ENCODE measurements at regions not wholly inside any gene's neighbourhood (a gene's known extent, or its start where the extent isn't known, plus 50 kb on each side); places are given as distances from the start of the nearest gene placed in this dataset.
"Not testable (repeated sequence)": the region's sequence is repeated elsewhere in the genome, so short reads cannot be mapped to it uniquely, and the experiment has no call there.

GRCh38 chr13:78045916-78046315, 127.3 kb upstream of the EDNRB start:
- DNase-seq = no peak
- Histone ChIP-seq H3K9me2 (replicated peaks; ENCODE audit: insufficient read depth, low read length) (no peaks in the 10 kb centered on the region), H3K36me3 (replicated peaks; ENCODE audit: insufficient read depth, low read length) (no peaks in the 10 kb centered on the region), H3K9ac (ENCODE audit: low read length) (no peak overlapping the region), H3K79me2 (ENCODE audit: low read length) (no peaks in the 10 kb centered on the region), H3K4me3 (ENCODE audit: low read length) (no peak overlapping the region), H3K9me3 (replicated peaks; ENCODE audit: insufficient read depth, low read length) (no peaks in the 10 kb centered on the region), H4K20me1 (ENCODE audit: insufficient read depth, low read length) (no peaks in the 10 kb centered on the region), H3K4me1 (ENCODE audit: low read length) (peaks cover 31% of the 10 kb centered on the region), H3K27ac (ENCODE audit: low read length) (peak overlapping the region; percentile 46; the same call in 1 of the 2 replicates), H3K27me3 (replicated peaks; ENCODE audit: insufficient read depth, low read length) (no peaks in the 10 kb centered on the region), H3K4me2 (ENCODE audit: low read depth, low read length) (peak overlapping the region; percentile 4; the same call in 1 of the 2 replicates), H3F3A (ENCODE audit: insufficient read depth, low read length) (no peaks in the 10 kb centered on the region), H2AFZ (ENCODE audit: low read length) (0 out of 2 replicates have a peak overlapping the region, but pooled peaks have one; percentile 16)
- TF ChIP-seq EZH2 (optimal IDR thresholded peaks at IDR 0.05; ENCODE audit: low read depth, low read length) (no peak), EZH2phosphoT487 (IDR thresholded peaks at IDR 0.05; ENCODE audit: low read length) (no peak), CTCF (IDR thresholded peaks at IDR 0.05; ENCODE audit: low read length) (no peak)

- H4K20me1 ChIP-seq (ENCODE audit: insufficient read depth, low read length); DNase-seq; H3K9ac ChIP-seq (ENCODE audit: low read length); H3K9me3 ChIP-seq (replicated peaks; ENCODE audit: insufficient read depth, low read length); H3K4me2 ChIP-seq (ENCODE audit: low read depth, low read length); H3K9me2 ChIP-seq (replicated peaks; ENCODE audit: insufficient read depth, low read length); H3F3A ChIP-seq (ENCODE audit: insufficient read depth, low read length); H3K27me3 ChIP-seq (replicated peaks; ENCODE audit: insufficient read depth, low read length); H3K79me2 ChIP-seq (ENCODE audit: low read length); H2AFZ ChIP-seq (ENCODE audit: low read length); H3K4me3 ChIP-seq (ENCODE audit: low read length); H3K36me3 ChIP-seq (replicated peaks; ENCODE audit: insufficient read depth, low read length); H3K27ac ChIP-seq (ENCODE audit: low read length): not testable (repeated sequence)
- peaks cover 23% of the 10 kb centered on the region for H3K4me1 ChIP-seq (ENCODE audit: low read length)
Measured at GRCh38 chr13:78041366-78041765, 122.7 kb upstream of the EDNRB start.

- Histone ChIP-seq H3K36me3 (replicated peaks; ENCODE audit: insufficient read depth, low read length) (no peaks in the 10 kb centered on the region), H3K4me1 (ENCODE audit: low read length) (peaks cover 14% of the 10 kb centered on the region), H3F3A (ENCODE audit: insufficient read depth, low read length) (no peaks in the 10 kb centered on the region), H3K27me3 (replicated peaks; ENCODE audit: insufficient read depth, low read length) (no peaks in the 10 kb centered on the region), H4K20me1 (ENCODE audit: insufficient read depth, low read length) (no peaks in the 10 kb centered on the region), H3K27ac (ENCODE audit: low read length) (no peak overlapping the region), H2AFZ (ENCODE audit: low read length) (no peak overlapping the region), H3K4me3 (ENCODE audit: low read length) (no peak overlapping the region), H3K9me3 (replicated peaks; ENCODE audit: insufficient read depth, low read length) (no peaks in the 10 kb centered on the region), H3K79me2 (ENCODE audit: low read length) (no peaks in the 10 kb centered on the region), H3K4me2 (ENCODE audit: low read depth, low read length) (no peak overlapping the region), H3K9me2 (replicated peaks; ENCODE audit: insufficient read depth, low read length) (no peaks in the 10 kb centered on the region), H3K9ac (ENCODE audit: low read length) (no peak overlapping the region)
- no peak for TF ChIP-seq CTCF (IDR thresholded peaks at IDR 0.05; ENCODE audit: low read length)
- no peak for TF ChIP-seq EZH2 (optimal IDR thresholded peaks at IDR 0.05; ENCODE audit: low read depth, low read length)
- TF ChIP-seq EZH2phosphoT487 (IDR thresholded peaks at IDR 0.05; ENCODE audit: low read length) = no peak
- no peak for DNase-seq
Measured at GRCh38 chr13:78040205-78040830, 121.7 kb upstream of the EDNRB start.

- no peak for DNase-seq
- H3K9me2 ChIP-seq (replicated peaks; ENCODE audit: insufficient read depth, low read length) = no peaks in the 10 kb centered on the region
- H3K27ac ChIP-seq (ENCODE audit: low read length) = no peak overlapping the region
- H3K4me1 ChIP-seq (ENCODE audit: low read length) = peaks cover 11% of the 10 kb centered on the region
- no peak for TF ChIP-seq EZH2 (optimal IDR thresholded peaks at IDR 0.05; ENCODE audit: low read depth, low read length)
- TF ChIP-seq EZH2phosphoT487 (IDR thresholded peaks at IDR 0.05; ENCODE audit: low read length) = no peak
- no peak for TF ChIP-seq CTCF (IDR thresholded peaks at IDR 0.05; ENCODE audit: low read length)
- no peak overlapping the region for H3K4me3 ChIP-seq (ENCODE audit: low read length)
- H3K27me3 ChIP-seq (replicated peaks; ENCODE audit: insufficient read depth, low read length) = no peaks in the 10 kb centered on the region
- H3K4me2 ChIP-seq (ENCODE audit: low read depth, low read length) = no peak overlapping the region
- H2AFZ ChIP-seq (ENCODE audit: low read length) = no peak overlapping the region
- no peak overlapping the region for H3K9ac ChIP-seq (ENCODE audit: low read length)
- no peaks in the 10 kb centered on the region for H3K36me3 ChIP-seq (replicated peaks; ENCODE audit: insufficient read depth, low read length)
- no peaks in the 10 kb centered on the region for H4K20me1 ChIP-seq (ENCODE audit: insufficient read depth, low read length)
- H3F3A ChIP-seq (ENCODE audit: insufficient read depth, low read length) = peaks cover 7% of the 10 kb centered on the region
- H3K79me2 ChIP-seq (ENCODE audit: low read length) = no peaks in the 10 kb centered on the region
- H3K9me3 ChIP-seq (replicated peaks; ENCODE audit: insufficient read depth, low read length) = no peaks in the 10 kb centered on the region
Measured at GRCh38 chr13:78036841-78037240, 118.2 kb upstream of the EDNRB start.

All from MM.1S (cell line).